H9 (cell line): ENCODE measurements at regions not wholly inside any gene's neighbourhood (a gene's known extent, or its start where the extent isn't known, plus 50 kb on each side); places are given as distances from the start of the nearest gene placed in this dataset.

Source experiments
- DNase-seq: peaks from one replicate; pipeline ENCODE4 v3.0.0-alpha.2; 2017
- H2AFZ ChIP-seq: one replicate; pipeline ENCODE4 v1.6.1; 2013; ENCODE audit warnings: mild to moderate bottlenecking, low read length, control low read depth, moderate library complexity
- H2AK5ac ChIP-seq: 2 replicates; pipeline ENCODE4 v1.6.1; 2013; ENCODE audit warnings: low read length, control low read depth, mixed read lengths; ENCODE audit not compliant: insufficient read length
- H2BK120ac ChIP-seq: one replicate; pipeline ENCODE4 v1.6.1; 2013; ENCODE audit warnings: low read depth, mild to moderate bottlenecking, low read length, control low read depth, inconsistent platforms; ENCODE audit not compliant: poor library complexity, severe bottlenecking
- H2BK12ac ChIP-seq: 2 replicates; pipeline ENCODE4 v1.6.1; 2013; ENCODE audit warnings: low read length, control low read depth, mixed read lengths, low read depth; ENCODE audit not compliant: insufficient read length
- H2BK15ac ChIP-seq: 2 replicates; pipeline ENCODE4 v1.6.1; 2013; ENCODE audit warnings: low read depth, low read length, control low read depth
- H2BK20ac ChIP-seq: one replicate; pipeline ENCODE4 v1.6.1; 2013; ENCODE audit warnings: low read depth, mild to moderate bottlenecking, low read length, control low read depth, inconsistent platforms; ENCODE audit not compliant: poor library complexity, severe bottlenecking
- H2BK5ac ChIP-seq: 2 replicates; pipeline ENCODE4 v1.6.1; 2013; ENCODE audit warnings: low read length, control low read depth, mixed read lengths; ENCODE audit not compliant: insufficient read length
- H3K14ac ChIP-seq: 2 replicates; pipeline ENCODE4 v1.6.1; 2013; ENCODE audit warnings: low read length, control low read depth; ENCODE audit not compliant: insufficient read depth
- H3K18ac ChIP-seq: 2 replicates; pipeline ENCODE4 v1.6.1; 2013; ENCODE audit warnings: low read depth, mild to moderate bottlenecking, mixed read lengths, low read length, control low read depth; ENCODE audit not compliant: insufficient read length
- H3K23ac ChIP-seq: 2 replicates; pipeline ENCODE4 v1.6.1; 2013; ENCODE audit warnings: low read length, control low read depth, mixed read lengths, low read depth; ENCODE audit not compliant: insufficient read length
- H3K23me2 ChIP-seq: 2 replicates; pipeline ENCODE4 v1.6.1; 2013; ENCODE audit warnings: low read depth, mild to moderate bottlenecking, mixed read lengths, low read length, control low read depth; ENCODE audit not compliant: insufficient read length, poor library complexity, severe bottlenecking
- H3K27ac ChIP-seq: 2 replicates; pipeline ENCODE4 v1.5.1; 2013; ENCODE audit warnings: low read length, control low read depth, mixed read lengths, low read depth; ENCODE audit not compliant: insufficient read length
- H3K27me3 ChIP-seq: 2 replicates; pipeline ENCODE4 v1.6.1; 2013; ENCODE audit warnings: low read length, control low read depth, inconsistent platforms; ENCODE audit not compliant: insufficient read depth
- H3K4ac ChIP-seq: 2 replicates; pipeline ENCODE4 v1.6.1; 2013; ENCODE audit warnings: low read depth, mild to moderate bottlenecking, control low read depth, inconsistent platforms, low read length, moderate library complexity
- H3K4me1 ChIP-seq: 2 replicates; pipeline ENCODE4 v1.6.1; 2013; ENCODE audit warnings: low read length, control low read depth, inconsistent platforms; ENCODE audit not compliant: insufficient read depth
- H3K4me2 ChIP-seq: 2 replicates; pipeline ENCODE4 v1.6.1; 2013; ENCODE audit warnings: low read length, control low read depth, mixed read lengths; ENCODE audit not compliant: insufficient read length, insufficient read depth
- H3K56ac ChIP-seq: 2 replicates; pipeline ENCODE4 v1.6.1; 2013; ENCODE audit warnings: low read depth, mild to moderate bottlenecking, mixed read lengths, low read length, control low read depth; ENCODE audit not compliant: insufficient read length
- H3K79me1 ChIP-seq: 2 replicates; pipeline ENCODE4 v1.6.1; 2013; ENCODE audit warnings: low read depth, mild to moderate bottlenecking, moderate library complexity, low read length, control low read depth, inconsistent platforms; ENCODE audit not compliant: insufficient read depth, poor library complexity, severe bottlenecking
- H3K79me2 ChIP-seq: 2 replicates; pipeline ENCODE4 v1.6.1; 2013; ENCODE audit warnings: low read length, control low read depth, inconsistent platforms; ENCODE audit not compliant: insufficient read depth
- H3K9ac ChIP-seq: 2 replicates; pipeline ENCODE4 v1.6.1; 2013; ENCODE audit warnings: low read length, control low read depth, mixed read lengths; ENCODE audit not compliant: insufficient read length; ENCODE audit errors: extremely low read depth
- H3K9me3 ChIP-seq: one replicate; pipeline ENCODE4 v1.6.1; 2013; ENCODE audit warnings: low read depth, low read length, inconsistent platforms; ENCODE audit not compliant: control insufficient read depth
- H3T11ph ChIP-seq: one replicate; pipeline ENCODE4 v1.6.1; 2013; ENCODE audit warnings: mild to moderate bottlenecking, low read length, control low read depth, inconsistent platforms
- H4K20me1 ChIP-seq: one replicate; pipeline ENCODE4 v1.6.1; 2013; ENCODE audit not compliant: control insufficient read depth, insufficient read length, insufficient read depth
- H4K5ac ChIP-seq: 2 replicates; pipeline ENCODE4 v1.6.1; 2013; ENCODE audit warnings: low read depth, mild to moderate bottlenecking, mixed read lengths, low read length, control low read depth; ENCODE audit not compliant: insufficient read length
- H4K8ac ChIP-seq: replicated peaks from 2 replicates; pipeline ENCODE4 v1.6.1; 2013; ENCODE audit warnings: low read length, control low read depth, mixed read lengths, low read depth; ENCODE audit not compliant: insufficient read length
- H4K91ac ChIP-seq: 2 replicates; pipeline ENCODE4 v1.6.1; 2013; ENCODE audit warnings: low read depth, mild to moderate bottlenecking, moderate library complexity, mixed read lengths, low read length, control low read depth; ENCODE audit not compliant: insufficient read length
- H3K27ac Mint-ChIP-seq, 3 experiments: 2 replicates in 2 of 3; 3 replicates in 1 of 3; pipeline ENCODE4 v1.8.0; 2020 to 2021; ENCODE audit warnings: mixed read lengths in 3 of 3, mild to moderate bottlenecking in 1 of 3, moderate library complexity in 1 of 3
- H3K27me3 Mint-ChIP-seq: 2 replicates; pipeline ENCODE4 v1.8.0; 2021; ENCODE audit warnings: low read depth, mild to moderate bottlenecking, moderate library complexity, mixed read lengths
- H3K36me3 Mint-ChIP-seq, 3 experiments: 2 replicates in 2 of 3; 3 replicates in 1 of 3; pipeline ENCODE4 v1.8.0; 2020 to 2021; ENCODE audit warnings: low read depth in 3 of 3, mixed read lengths in 3 of 3; ENCODE audit not compliant: insufficient read depth in 1 of 3
- H3K4me1 Mint-ChIP-seq, 2 experiments: 2 replicates each; pipeline ENCODE4 v1.8.0; 2020; ENCODE audit warnings: mixed read lengths in 2 of 2
- H3K4me3 Mint-ChIP-seq, 2 experiments: 2 replicates in 1 of 2; 3 replicates in 1 of 2; pipeline ENCODE4 v1.8.0; 2020 to 2021; ENCODE audit warnings: mild to moderate bottlenecking in 2 of 2, mixed read lengths in 2 of 2, moderate library complexity in 1 of 2
- H3K9me3 Mint-ChIP-seq, 2 experiments: 2 replicates in 1 of 2; 3 replicates in 1 of 2; pipeline ENCODE4 v1.8.0; 2020; ENCODE audit warnings: mild to moderate bottlenecking in 2 of 2, mixed read lengths in 2 of 2, moderate library complexity in 1 of 2
- WGBS: extraction: QIAGEN DNeasy Blood & Tissue Kit; methylation state at CpG from one replicate; pipeline ENCODE4 v1.1.7; 2013; ENCODE audit warnings: missing lambda C conversion rate, low lambda C conversion rate, mixed read lengths; ENCODE audit not compliant: insufficient read length; ENCODE audit errors: extremely low coverage; 5-methylcytosine and 5-hydroxymethylcytosine counted together
- TF ChIP-seq, protein P1 (sequence below): fragments of 200-600 bp; sonication (generic); conservative IDR thresholded peaks from 3 replicates; pipeline ENCODE4 v1.8.0; 2021; ENCODE audit warnings: antibody characterized with exemption, mild to moderate bottlenecking

GRCh38 chr21:25373126-25374082, 233.9 kb downstream of the MRPL39 start:
- Histone ChIP-seq H2BK20ac (no peak overlapping the region), H3K18ac (no peak overlapping the region), H3K4ac (no peak overlapping the region), H2BK5ac (no peak overlapping the region), H3K4me1 (peaks cover 6% of the 10 kb centered on the region; the same call in 1 of the 2 replicates), H2BK12ac (no peak overlapping the region), H4K91ac (no peak overlapping the region), H2BK120ac (no peak overlapping the region), H3K14ac (no peak overlapping the region), H3K79me2 (no peaks in the 10 kb centered on the region), H3K56ac (no peak overlapping the region), H3T11ph (no peak overlapping the region), H4K5ac (no peak overlapping the region), H3K23me2 (no peaks in the 10 kb centered on the region), H2AK5ac (no peak overlapping the region), H2BK15ac (no peak overlapping the region), H3K27me3 (no peaks in the 10 kb centered on the region), H3K4me2 (peak overlapping the region; percentile 48), H3K9ac (peak overlapping the region; percentile 19), H3K23ac (no peak overlapping the region), H3K27ac (peak overlapping the region; percentile 91), H2AFZ (peak overlapping the region; percentile 24), H4K8ac (no peak overlapping the region), H4K20me1 (no peaks in the 10 kb centered on the region), H3K9me3 (no peaks in the 10 kb centered on the region), H3K79me1 (no peaks in the 10 kb centered on the region)
- peak overlapping the region in 1 of 2 experiments; percentile 29; a peak in 2 of 5 replicates for H3K4me3 Mint-ChIP-seq
- DNase-seq, result peak; percentile 79
- WGBS, result no CpG with 5 or more reads among the region's 2 CpGs
- peaks cover 6 to 8% of the 10 kb centered on the region in 2 experiments; a peak in 3 of 5 replicates for H3K9me3 Mint-ChIP-seq
- no peaks in the 10 kb centered on the region for H3K27me3 Mint-ChIP-seq
- TF ChIP-seq, protein P1, sequence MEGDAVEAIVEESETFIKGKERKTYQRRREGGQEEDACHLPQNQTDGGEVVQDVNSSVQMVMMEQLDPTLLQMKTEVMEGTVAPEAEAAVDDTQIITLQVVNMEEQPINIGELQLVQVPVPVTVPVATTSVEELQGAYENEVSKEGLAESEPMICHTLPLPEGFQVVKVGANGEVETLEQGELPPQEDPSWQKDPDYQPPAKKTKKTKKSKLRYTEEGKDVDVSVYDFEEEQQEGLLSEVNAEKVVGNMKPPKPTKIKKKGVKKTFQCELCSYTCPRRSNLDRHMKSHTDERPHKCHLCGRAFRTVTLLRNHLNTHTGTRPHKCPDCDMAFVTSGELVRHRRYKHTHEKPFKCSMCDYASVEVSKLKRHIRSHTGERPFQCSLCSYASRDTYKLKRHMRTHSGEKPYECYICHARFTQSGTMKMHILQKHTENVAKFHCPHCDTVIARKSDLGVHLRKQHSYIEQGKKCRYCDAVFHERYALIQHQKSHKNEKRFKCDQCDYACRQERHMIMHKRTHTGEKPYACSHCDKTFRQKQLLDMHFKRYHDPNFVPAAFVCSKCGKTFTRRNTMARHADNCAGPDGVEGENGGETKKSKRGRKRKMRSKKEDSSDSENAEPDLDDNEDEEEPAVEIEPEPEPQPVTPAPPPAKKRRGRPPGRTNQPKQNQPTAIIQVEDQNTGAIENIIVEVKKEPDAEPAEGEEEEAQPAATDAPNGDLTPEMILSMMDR, result no peak
- peak overlapping the region; percentile 66 to 96 (median 91); a peak in 6 of 7 replicates for H3K27ac Mint-ChIP-seq
- peaks cover 46 to 48% of the 10 kb centered on the region in 2 experiments for H3K4me1 Mint-ChIP-seq
- H3K36me3 Mint-ChIP-seq, result peaks cover 0 to 11% (median 3%) of the 10 kb centered on the region in 3 experiments; a peak in 3 of 7 replicates
